HEK293 (cell line): ENCODE measurements at regions not wholly inside any gene's neighbourhood (a gene's known extent, or its start where the extent isn't known, plus 50 kb on each side); places are given as distances from the start of the nearest gene placed in this dataset.

Experiments used
- CTCF ChIA-PET: fragments of 350-600 bp; formaldehyde crosslinking; extraction: SDS; loops from one replicate; lab custom pipeline; 2021; ENCODE audit warnings: antibody characterized with exemption; lab: Yijun Ruan, JAX
- POLR2A ChIA-PET: fragments of 300-600 bp; formaldehyde crosslinking; extraction: SDS; loops from one replicate; lab custom pipeline; 2020; ENCODE audit warnings: antibody characterized with exemption, inconsistent platforms; lab: Yijun Ruan, JAX
- H3K27ac ChIP-seq: fragments of 200-500 bp; sonication (Bioruptor generic); 2 replicates; pipeline ENCODE4 v1.5.1; 2014; ENCODE audit warnings: low read depth, low read length, control low read depth, inconsistent platforms; ENCODE audit errors: extremely low read depth
- H3K36me3 ChIP-seq, 2 experiments: fragments of 200-500 bp in 1 of 2; sonication (Bioruptor generic) in 1 of 2; 1 replicate in 1 of 2; 2 replicates in 1 of 2; pipeline ENCODE4 v1.5.1; 2014 to 2017; ENCODE audit warnings: inconsistent platforms in 2 of 2, low read length in 2 of 2; ENCODE audit not compliant: control insufficient read depth in 2 of 2, insufficient read depth in 1 of 2
- H3K4me1 ChIP-seq: fragments of 200-500 bp; sonication (Bioruptor generic); 2 replicates; pipeline ENCODE4 v1.5.1; 2014; ENCODE audit warnings: mild to moderate bottlenecking, low read length, inconsistent platforms; ENCODE audit not compliant: control insufficient read depth, insufficient read depth
- H3K4me3 ChIP-seq: 2 replicates; pipeline ENCODE4 v1.5.1; 2011; ENCODE audit warnings: low read depth, mild to moderate bottlenecking, control low read depth, low read length, moderate library complexity
- H3K9me3 ChIP-seq: fragments of 200-500 bp; sonication (Bioruptor generic); 2 replicates; pipeline ENCODE4 v1.5.1; 2014; ENCODE audit warnings: low read depth, low read length, inconsistent platforms; ENCODE audit not compliant: control insufficient read depth, insufficient read depth
- AEBP2 ChIP-seq: fragments of 450-650 bp; formaldehyde crosslinking; IDR thresholded peaks from 2 replicates; pipeline ENCODE4 v1.5.1; 2016; ENCODE audit warnings: missing biosample characterization, missing genetic modification characterization, borderline replicate concordance
- GLI4 ChIP-seq: fragments of 450-650 bp; formaldehyde crosslinking; IDR thresholded peaks from 2 replicates; pipeline ENCODE4 v1.5.1; 2016; ENCODE audit warnings: missing biosample characterization, missing genetic modification characterization
- HOXA7 ChIP-seq: sonication (generic); formaldehyde crosslinking; IDR thresholded peaks from 2 replicates; pipeline ENCODE4 v1.8.1; 2022; ENCODE audit warnings: missing genetic modification reagents, borderline replicate concordance
- KLF10 ChIP-seq: fragments of 450-650 bp; IDR thresholded peaks from 2 replicates; pipeline ENCODE4 v1.5.1; 2018; ENCODE audit warnings: missing biosample characterization, mild to moderate bottlenecking, missing genetic modification characterization
- PRDM10 ChIP-seq: fragments of 450-650 bp; formaldehyde crosslinking; IDR thresholded peaks from 2 replicates; pipeline ENCODE4 v1.5.1; 2016; ENCODE audit warnings: missing biosample characterization, missing genetic modification characterization
- PRDM6 ChIP-seq: fragments of 450-650 bp; formaldehyde crosslinking; IDR thresholded peaks from 2 replicates; pipeline ENCODE4 v1.5.1; 2017; ENCODE audit warnings: missing biosample characterization, missing genetic modification characterization
- YY2 ChIP-seq: fragments of 450-650 bp; formaldehyde crosslinking; IDR thresholded peaks from 2 replicates; pipeline ENCODE4 v1.5.1; 2016; ENCODE audit warnings: missing biosample characterization, missing genetic modification characterization
- ZBTB1 ChIP-seq: fragments of 450-650 bp; formaldehyde crosslinking; IDR thresholded peaks from 2 replicates; pipeline ENCODE4 v1.5.1; 2016; ENCODE audit warnings: missing biosample characterization, missing genetic modification characterization
- ZBTB20 ChIP-seq: fragments of 450-650 bp; formaldehyde crosslinking; IDR thresholded peaks from 2 replicates; pipeline ENCODE4 v1.5.1; 2016; ENCODE audit warnings: missing biosample characterization, missing genetic modification characterization
- ZBTB21 ChIP-seq: fragments of 450-650 bp; formaldehyde crosslinking; IDR thresholded peaks from 2 replicates; pipeline ENCODE4 v1.5.1; 2017; ENCODE audit warnings: missing biosample characterization, missing genetic modification characterization
- ZBTB8A ChIP-seq: fragments of 450-650 bp; formaldehyde crosslinking; IDR thresholded peaks from 2 replicates; pipeline ENCODE4 v1.5.1; 2016; ENCODE audit warnings: missing biosample characterization, missing genetic modification characterization
- ZNF302 ChIP-seq: fragments of 450-650 bp; formaldehyde crosslinking; IDR thresholded peaks from 2 replicates; pipeline ENCODE4 v1.5.1; 2016; ENCODE audit warnings: missing biosample characterization, missing genetic modification characterization, low read depth
- ZNF335 ChIP-seq: fragments of 450-650 bp; formaldehyde crosslinking; conservative IDR thresholded peaks from 2 replicates; pipeline ENCODE4 v1.5.1; 2016; ENCODE audit warnings: missing biosample characterization, missing genetic modification characterization
- ZNF354C ChIP-seq: fragments of 450-650 bp; formaldehyde crosslinking; IDR thresholded peaks from 2 replicates; pipeline ENCODE4 v1.5.1; 2016; ENCODE audit warnings: missing biosample characterization, missing genetic modification characterization, low read depth, borderline replicate concordance
- ZNF416 ChIP-seq: fragments of 450-650 bp; formaldehyde crosslinking; IDR thresholded peaks from 2 replicates; pipeline ENCODE4 v1.5.1; 2016; ENCODE audit warnings: missing biosample characterization, missing genetic modification characterization
- ZNF514 ChIP-seq: fragments of 450-650 bp; formaldehyde crosslinking; IDR thresholded peaks from 2 replicates; pipeline ENCODE4 v1.5.1; 2016; ENCODE audit warnings: missing biosample characterization, missing genetic modification characterization
- ZNF521 ChIP-seq: fragments of 450-650 bp; formaldehyde crosslinking; IDR thresholded peaks from 2 replicates; pipeline ENCODE4 v1.5.1; 2017; ENCODE audit warnings: missing biosample characterization, mild to moderate bottlenecking, missing genetic modification characterization
- ZNF585B ChIP-seq: fragments of 450-650 bp; formaldehyde crosslinking; IDR thresholded peaks from 2 replicates; pipeline ENCODE4 v1.5.1; 2016; ENCODE audit warnings: missing biosample characterization, missing genetic modification characterization
- ZNF626 ChIP-seq: fragments of 450-650 bp; sonication (Bioruptor Pico); formaldehyde crosslinking; IDR thresholded peaks from 2 replicates; pipeline ENCODE4 v1.5.1; 2018; ENCODE audit warnings: missing biosample characterization, missing genetic modification characterization, inconsistent platforms
- ZNF692 ChIP-seq: fragments of 450-650 bp; formaldehyde crosslinking; IDR thresholded peaks from 2 replicates; pipeline ENCODE4 v1.5.1; 2016; ENCODE audit warnings: missing biosample characterization, missing genetic modification characterization
- ZNF777 ChIP-seq: fragments of 450-650 bp; formaldehyde crosslinking; IDR thresholded peaks from 2 replicates; pipeline ENCODE4 v1.5.1; 2017; ENCODE audit warnings: missing biosample characterization, missing genetic modification characterization, borderline replicate concordance
- ZNF843 ChIP-seq: fragments of 450-650 bp; formaldehyde crosslinking; IDR thresholded peaks from 2 replicates; pipeline ENCODE4 v1.5.1; 2016; ENCODE audit warnings: missing biosample characterization, missing genetic modification characterization

GRCh38 chr18:75116165-75116564 lies 92.8 kb downstream of the PTGR3 start:
- no peaks in the 10 kb centered on the region for H3K36me3 ChIP-seq
- no peaks in the 10 kb centered on the region for H3K9me3 ChIP-seq
- TF ChIP-seq ZBTB20 (no peak), PRDM10 (tag by site-specific recombination) (no peak), ZNF692 (tag by site-specific recombination) (no peak), KLF10 (tag by site-specific recombination) (no peak), ZBTB1 (tag by site-specific recombination) (no peak), AEBP2 (tag by site-specific recombination) (no peak), YY2 (no peak), ZNF521 (no peak), PRDM6 (tag by site-specific recombination) (no peak), ZNF843 (no peak), ZNF335 (tag by site-specific recombination) (no peak), ZNF416 (tag by site-specific recombination) (no peak), ZNF777 (no peak), ZNF626 (tag by site-specific recombination) (no peak), HOXA7 (CRISPR knock-in tag) (no peak), GLI4 (tag by site-specific recombination) (no peak), ZNF302 (no peak), ZBTB8A (no peak), ZBTB21 (tag by site-specific recombination) (no peak)
- ChIA-PET CTCF (no interaction called here), POLR2A (no interaction called here)
- H3K4me3 ChIP-seq, result no peak overlapping the region
- no peak overlapping the region for H3K27ac ChIP-seq
- H3K4me1 ChIP-seq, result no peaks in the 10 kb centered on the region

GRCh38 chr18:75115514-75115913 lies 93.4 kb downstream of the PTGR3 start:
- CTCF ChIA-PET, result no interaction called here
- TF ChIP-seq ZNF514 (tag by site-specific recombination), result no peak
- no peak for TF ChIP-seq ZNF354C
- no peak for TF ChIP-seq ZNF585B
- no peak for TF ChIP-seq GLI4 (tag by site-specific recombination)

More at GRCh38 chr18:75115514-75115913, 93.4 kb downstream of the PTGR3 start:
- no peak overlapping the region for H3K4me3 ChIP-seq
- H3K4me1 ChIP-seq, result no peaks in the 10 kb centered on the region
- POLR2A ChIA-PET, result no interaction called here
- H3K36me3 ChIP-seq, result no peaks in the 10 kb centered on the region
- no peak overlapping the region for H3K27ac ChIP-seq
- H3K9me3 ChIP-seq, result no peaks in the 10 kb centered on the region
